ENCODE measurements at regions not wholly inside any gene's neighbourhood (a gene's known extent, or its start where the extent isn't known, plus 50 kb on each side); places are given as distances from the start of the nearest gene placed in this dataset.
"Not testable (repeated sequence)": the region's sequence is repeated elsewhere in the genome, so short reads cannot be mapped to it uniquely, and the experiment has no call there.

GRCh38 chr5:152601806-152602732 lies 197.0 kb upstream of the NMUR2 start:
- no peak overlapping the region for H3K27ac ChIP-seq
- no peaks in the 10 kb centered on the region for H3K4me1 ChIP-seq
- H3K4me3 ChIP-seq: no peak overlapping the region
- no peaks in the 10 kb centered on the region for H3K27me3 ChIP-seq
- H3K9ac ChIP-seq (ENCODE audit: low read depth in 2 of 2, low read length in 2 of 2): no peak overlapping the region
- no peak for TF ChIP-seq CTCF (IDR thresholded peaks at IDR 0.05)
- intact Hi-C loops (cut with DNase I): no loop called here
- no peaks in the 10 kb centered on the region for H3K36me3 ChIP-seq
- DNase-seq: no peak
- no peaks in the 10 kb centered on the region for H3K9me3 ChIP-seq

GRCh38 chr5:152606050-152606449 lies 201.0 kb upstream of the NMUR2 start:
- H3K36me3 ChIP-seq; H3K4me1 ChIP-seq; H3K27ac ChIP-seq; DNase-seq; H3K9ac ChIP-seq (ENCODE audit: low read depth in 2 of 2, low read length in 2 of 2); H3K27me3 ChIP-seq; H3K4me3 ChIP-seq; H3K9me3 ChIP-seq; intact Hi-C loops (cut with DNase I): not testable (repeated sequence)

DNA sequence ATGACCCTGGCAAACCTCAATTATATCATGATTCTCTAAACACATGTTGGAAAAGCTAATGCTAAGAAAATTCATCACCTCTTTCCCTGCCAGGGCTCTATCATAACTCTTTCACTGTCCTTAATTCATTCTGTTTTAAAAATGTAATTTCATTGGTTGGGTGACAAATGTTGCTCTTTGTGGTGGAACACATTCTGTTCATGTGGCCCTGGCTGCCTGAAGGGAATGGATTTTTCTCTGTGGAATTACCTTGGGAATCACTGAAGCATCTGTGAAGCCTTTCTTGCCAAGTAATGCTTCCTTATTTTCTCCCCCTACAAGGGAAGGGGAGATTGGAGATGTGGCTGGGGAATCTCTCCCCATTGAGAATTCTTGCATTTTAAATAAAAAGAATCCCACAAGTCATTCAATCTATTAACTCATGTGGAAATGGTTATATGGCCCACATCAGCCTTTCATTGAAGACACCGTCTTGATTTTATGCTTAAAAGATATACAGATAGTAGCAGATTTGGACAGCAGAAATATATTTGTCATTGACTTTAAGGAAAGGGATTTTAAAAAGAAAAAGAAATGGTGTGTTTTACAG lies 201.8 kb upstream of the NMUR2 start:
- intact Hi-C loops (cut with DNase I): no loop called here
- no peak for DNase-seq
- H3K36me3 ChIP-seq: no peaks in the 10 kb centered on the region
- H3K9me3 ChIP-seq: no peaks in the 10 kb centered on the region
- H3K9ac ChIP-seq (ENCODE audit: low read depth in 2 of 2, low read length in 2 of 2): no peak overlapping the region
- no peaks in the 10 kb centered on the region for H3K4me1 ChIP-seq
- no peak overlapping the region for H3K4me3 ChIP-seq
- no peaks in the 10 kb centered on the region for H3K27me3 ChIP-seq
- TF ChIP-seq CTCF (IDR thresholded peaks at IDR 0.05): no peak
- no peak overlapping the region for H3K27ac ChIP-seq

GRCh38 chr5:152607401-152608160 lies 202.5 kb upstream of the NMUR2 start:
- intact Hi-C loops (cut with DNase I): no loop called here
- Histone ChIP-seq H3K36me3 (no peaks in the 10 kb centered on the region), H3K27ac (no peak overlapping the region), H3K9me3 (no peaks in the 10 kb centered on the region), H3K27me3 (no peaks in the 10 kb centered on the region), H3K4me3 (no peak overlapping the region), H3K9ac (ENCODE audit: low read depth in 2 of 2, low read length in 2 of 2) (no peak overlapping the region), H3K4me1 (no peaks in the 10 kb centered on the region)
- TF ChIP-seq CTCF (IDR thresholded peaks at IDR 0.05): no peak
- no peak for DNase-seq

GRCh38 chr5:152608458-152608857 lies 203.4 kb upstream of the NMUR2 start:
- H3K9ac ChIP-seq (ENCODE audit: low read depth in 2 of 2, low read length in 2 of 2): no peak overlapping the region
- no peaks in the 10 kb centered on the region for H3K36me3 ChIP-seq
- no peak overlapping the region for H3K4me3 ChIP-seq
- no peaks in the 10 kb centered on the region for H3K27me3 ChIP-seq
- DNase-seq: no peak
- no peak overlapping the region for H3K27ac ChIP-seq
- no peaks in the 10 kb centered on the region for H3K9me3 ChIP-seq
- intact Hi-C loops (cut with DNase I): no loop called here
- TF ChIP-seq CTCF (IDR thresholded peaks at IDR 0.05): no peak
- no peaks in the 10 kb centered on the region for H3K4me1 ChIP-seq

Measured in colonic mucosa (tissue), 4 donors.